Neural cell (in vitro differentiated cells): ENCODE measurements at regions not wholly inside any gene's neighbourhood (a gene's known extent, or its start where the extent isn't known, plus 50 kb on each side); places are given as distances from the start of the nearest gene placed in this dataset.

Experiments
- H2AFZ ChIP-seq: fragments of 200-600, 300-800 bp; sonication (generic), shearing (Covaris generic); 2 replicates; pipeline ENCODE4 v1.6.0; 2014; ENCODE audit warnings: low read depth, mild to moderate bottlenecking, antibody characterized with exemption, low read length, moderate library complexity
- H3F3A ChIP-seq: fragments of 200-600 bp; shearing (Covaris generic); 2 replicates; pipeline ENCODE4 v1.6.1; 2016; ENCODE audit warnings: mild to moderate bottlenecking, moderate library complexity, mixed read lengths, antibody characterized with exemption, low read length; ENCODE audit not compliant: insufficient read depth, poor library complexity, severe bottlenecking
- H3K27ac ChIP-seq: fragments of 200-600, 300-800 bp; sonication (generic), shearing (Covaris generic); 2 replicates; pipeline ENCODE4 v1.5.1; 2014; ENCODE audit warnings: mild to moderate bottlenecking, low read length, moderate library complexity
- H3K27me3 ChIP-seq: fragments of 300-800, 200-600 bp; sonication (generic), shearing (Covaris generic); 2 replicates; pipeline ENCODE4 v1.6.0; 2014; ENCODE audit warnings: mild to moderate bottlenecking, low read depth, low read length, moderate library complexity; ENCODE audit not compliant: insufficient read depth
- H3K36me3 ChIP-seq: fragments of 300-800, 200-600 bp; sonication (generic), shearing (Covaris generic); 2 replicates; pipeline ENCODE4 v1.5.1; 2014; ENCODE audit warnings: mild to moderate bottlenecking, antibody characterized with exemption, low read length, moderate library complexity; ENCODE audit not compliant: insufficient read depth
- H3K4me2 ChIP-seq: fragments of 300-800, 200-600 bp; sonication (generic), shearing (Covaris generic); 2 replicates; pipeline ENCODE4 v1.6.0; 2014; ENCODE audit warnings: mild to moderate bottlenecking, low read length
- H3K4me3 ChIP-seq: fragments of 300-800, 200-600 bp; sonication (generic), shearing (Covaris generic); 2 replicates; pipeline ENCODE4 v1.5.1; 2014; ENCODE audit warnings: mild to moderate bottlenecking, low read length, moderate library complexity
- H3K79me2 ChIP-seq: fragments of 200-600 bp; shearing (Covaris generic); replicated peaks from 2 replicates; pipeline ENCODE4 v1.6.0; 2014; ENCODE audit warnings: mild to moderate bottlenecking, low read length, moderate library complexity; ENCODE audit not compliant: insufficient read depth
- H3K9ac ChIP-seq: fragments of 300-800, 200-600 bp; sonication (generic), shearing (Covaris generic); 2 replicates; pipeline ENCODE4 v1.6.1; 2016; ENCODE audit warnings: mild to moderate bottlenecking, low read length, mixed read lengths
- H3K9me2 ChIP-seq: fragments of 200-600 bp; shearing (Covaris generic); 2 replicates; pipeline ENCODE4 v1.6.1; 2016; ENCODE audit warnings: mild to moderate bottlenecking, low read length, mixed read lengths; ENCODE audit not compliant: insufficient read depth
- H3K9me3 ChIP-seq: fragments of 200-600, 300-800 bp; sonication (generic), shearing (Covaris generic); 2 replicates; pipeline ENCODE4 v1.6.1; 2016; ENCODE audit warnings: mild to moderate bottlenecking, mixed run types, low read length, moderate library complexity, mixed read lengths
- H4K20me1 ChIP-seq: fragments of 200-600 bp; shearing (Covaris generic); 2 replicates; pipeline ENCODE4 v1.6.1; 2016; ENCODE audit warnings: mild to moderate bottlenecking, mixed run types; ENCODE audit not compliant: insufficient read depth
- EP300 ChIP-seq: fragments of 450-650 bp; conservative IDR thresholded peaks from 2 replicates; pipeline ENCODE4 v1.6.1; 2014; ENCODE audit warnings: antibody characterized with exemption, mild to moderate bottlenecking, moderate library complexity; ENCODE audit not compliant: poor library complexity, severe bottlenecking
- EZH2 ChIP-seq: fragments of 200-600, 300-800 bp; shearing (Covaris generic), sonication (generic); IDR thresholded peaks from 2 replicates; pipeline ENCODE4 v1.6.1; 2014; ENCODE audit warnings: antibody characterized with exemption, low read length, borderline replicate concordance, mild to moderate bottlenecking; ENCODE audit not compliant: insufficient read depth, poor library complexity, severe bottlenecking
- MXI1 ChIP-seq: fragments of 450-650 bp; conservative IDR thresholded peaks from 2 replicates; pipeline ENCODE4 v1.6.1; 2014; ENCODE audit warnings: antibody characterized with exemption, mild to moderate bottlenecking; ENCODE audit not compliant: poor library complexity, severe bottlenecking
- POLR2AphosphoS5 ChIP-seq: IDR thresholded peaks from 2 replicates; pipeline ENCODE4 v1.6.1; 2012
- RAD21 ChIP-seq: fragments of 450-650 bp; conservative IDR thresholded peaks from 2 replicates; pipeline ENCODE4 v1.6.1; 2014; ENCODE audit warnings: antibody characterized with exemption, mild to moderate bottlenecking, moderate library complexity
- SMC3 ChIP-seq: fragments of 450-650 bp; conservative IDR thresholded peaks from 2 replicates; pipeline ENCODE4 v1.6.1; 2014; ENCODE audit warnings: antibody characterized with exemption, mild to moderate bottlenecking, moderate library complexity; ENCODE audit not compliant: poor library complexity
- TAF1 ChIP-seq: IDR thresholded peaks from 2 replicates; pipeline ENCODE4 v1.6.1; 2012; ENCODE audit warnings: low read depth
- TF ChIP-seq, protein P1 (sequence below): IDR thresholded peaks from 2 replicates; pipeline ENCODE4 v1.6.1; 2012; ENCODE audit warnings: borderline replicate concordance
- TF ChIP-seq, protein P2 (sequence below): fragments of 450-650 bp; IDR thresholded peaks from 2 replicates; pipeline ENCODE4 v1.5.1; 2014; ENCODE audit warnings: antibody characterized with exemption, mild to moderate bottlenecking, moderate library complexity; ENCODE audit not compliant: poor library complexity, severe bottlenecking

DNA sequence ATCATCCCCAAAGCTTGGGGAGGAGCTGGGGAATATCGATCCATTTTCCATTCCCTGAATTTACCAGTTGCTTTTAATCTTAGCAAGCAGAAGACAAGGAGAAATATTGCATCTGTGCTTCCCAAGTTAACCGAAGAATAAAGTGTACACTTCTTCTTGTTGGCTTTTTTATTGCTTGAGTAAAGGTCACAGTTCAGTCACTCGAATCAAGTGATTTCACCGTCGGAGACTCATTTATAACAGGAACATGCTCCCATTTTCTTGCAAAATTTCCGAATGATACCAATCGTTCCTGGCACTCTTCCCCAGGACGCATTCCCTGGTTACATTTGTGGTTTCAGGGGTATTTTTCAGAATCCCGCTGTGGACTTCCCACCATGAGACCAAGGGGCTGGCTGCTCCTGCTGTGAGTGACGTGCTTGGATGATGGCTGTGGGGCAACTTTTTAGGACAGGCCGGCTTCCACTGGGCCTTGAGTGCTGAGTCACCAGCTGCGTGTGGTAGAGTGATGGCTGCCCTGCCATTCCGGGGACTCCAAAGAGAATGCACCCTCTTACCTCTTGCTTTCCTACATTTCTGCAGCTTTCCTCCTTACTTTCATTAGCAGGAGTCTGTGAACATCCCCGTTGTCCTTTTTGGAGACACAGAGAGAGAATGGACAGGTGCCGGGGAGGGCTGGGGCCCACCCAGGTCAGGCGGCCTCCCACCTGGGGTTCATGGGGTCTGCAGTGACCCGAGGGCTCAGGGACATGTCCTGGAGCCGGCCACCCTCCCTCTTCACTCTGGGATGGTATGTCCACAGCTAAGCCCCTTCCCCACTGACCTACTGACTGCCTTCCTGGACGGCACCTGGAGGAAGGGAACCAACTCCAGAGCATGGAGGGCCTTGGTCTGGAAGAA, 60.7 kb upstream of the HDAC4 start:
- Histone ChIP-seq H3K4me3 (no peak overlapping the region), H3K36me3 (no peaks in the 10 kb centered on the region), H3F3A (no peaks in the 10 kb centered on the region), H3K9me2 (no peaks in the 10 kb centered on the region), H3K9ac (no peak overlapping the region), H2AFZ (no peak overlapping the region), H3K9me3 (no peaks in the 10 kb centered on the region), H3K4me2 (no peak overlapping the region), H4K20me1 (no peaks in the 10 kb centered on the region), H3K27ac (no peak overlapping the region), H3K27me3 (no peaks in the 10 kb centered on the region), H3K79me2 (no peaks in the 10 kb centered on the region)
- TF ChIP-seq SMC3, result no peak
- TF ChIP-seq EZH2, result no peak
- no peak for TF ChIP-seq TAF1
- TF ChIP-seq EP300, result no peak
- TF ChIP-seq, protein P1, sequence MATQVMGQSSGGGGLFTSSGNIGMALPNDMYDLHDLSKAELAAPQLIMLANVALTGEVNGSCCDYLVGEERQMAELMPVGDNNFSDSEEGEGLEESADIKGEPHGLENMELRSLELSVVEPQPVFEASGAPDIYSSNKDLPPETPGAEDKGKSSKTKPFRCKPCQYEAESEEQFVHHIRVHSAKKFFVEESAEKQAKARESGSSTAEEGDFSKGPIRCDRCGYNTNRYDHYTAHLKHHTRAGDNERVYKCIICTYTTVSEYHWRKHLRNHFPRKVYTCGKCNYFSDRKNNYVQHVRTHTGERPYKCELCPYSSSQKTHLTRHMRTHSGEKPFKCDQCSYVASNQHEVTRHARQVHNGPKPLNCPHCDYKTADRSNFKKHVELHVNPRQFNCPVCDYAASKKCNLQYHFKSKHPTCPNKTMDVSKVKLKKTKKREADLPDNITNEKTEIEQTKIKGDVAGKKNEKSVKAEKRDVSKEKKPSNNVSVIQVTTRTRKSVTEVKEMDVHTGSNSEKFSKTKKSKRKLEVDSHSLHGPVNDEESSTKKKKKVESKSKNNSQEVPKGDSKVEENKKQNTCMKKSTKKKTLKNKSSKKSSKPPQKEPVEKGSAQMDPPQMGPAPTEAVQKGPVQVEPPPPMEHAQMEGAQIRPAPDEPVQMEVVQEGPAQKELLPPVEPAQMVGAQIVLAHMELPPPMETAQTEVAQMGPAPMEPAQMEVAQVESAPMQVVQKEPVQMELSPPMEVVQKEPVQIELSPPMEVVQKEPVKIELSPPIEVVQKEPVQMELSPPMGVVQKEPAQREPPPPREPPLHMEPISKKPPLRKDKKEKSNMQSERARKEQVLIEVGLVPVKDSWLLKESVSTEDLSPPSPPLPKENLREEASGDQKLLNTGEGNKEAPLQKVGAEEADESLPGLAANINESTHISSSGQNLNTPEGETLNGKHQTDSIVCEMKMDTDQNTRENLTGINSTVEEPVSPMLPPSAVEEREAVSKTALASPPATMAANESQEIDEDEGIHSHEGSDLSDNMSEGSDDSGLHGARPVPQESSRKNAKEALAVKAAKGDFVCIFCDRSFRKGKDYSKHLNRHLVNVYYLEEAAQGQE, result no peak
- TF ChIP-seq RAD21, result no peak
- no peak for TF ChIP-seq MXI1
- TF ChIP-seq POLR2AphosphoS5, result no peak
- TF ChIP-seq, protein P2, sequence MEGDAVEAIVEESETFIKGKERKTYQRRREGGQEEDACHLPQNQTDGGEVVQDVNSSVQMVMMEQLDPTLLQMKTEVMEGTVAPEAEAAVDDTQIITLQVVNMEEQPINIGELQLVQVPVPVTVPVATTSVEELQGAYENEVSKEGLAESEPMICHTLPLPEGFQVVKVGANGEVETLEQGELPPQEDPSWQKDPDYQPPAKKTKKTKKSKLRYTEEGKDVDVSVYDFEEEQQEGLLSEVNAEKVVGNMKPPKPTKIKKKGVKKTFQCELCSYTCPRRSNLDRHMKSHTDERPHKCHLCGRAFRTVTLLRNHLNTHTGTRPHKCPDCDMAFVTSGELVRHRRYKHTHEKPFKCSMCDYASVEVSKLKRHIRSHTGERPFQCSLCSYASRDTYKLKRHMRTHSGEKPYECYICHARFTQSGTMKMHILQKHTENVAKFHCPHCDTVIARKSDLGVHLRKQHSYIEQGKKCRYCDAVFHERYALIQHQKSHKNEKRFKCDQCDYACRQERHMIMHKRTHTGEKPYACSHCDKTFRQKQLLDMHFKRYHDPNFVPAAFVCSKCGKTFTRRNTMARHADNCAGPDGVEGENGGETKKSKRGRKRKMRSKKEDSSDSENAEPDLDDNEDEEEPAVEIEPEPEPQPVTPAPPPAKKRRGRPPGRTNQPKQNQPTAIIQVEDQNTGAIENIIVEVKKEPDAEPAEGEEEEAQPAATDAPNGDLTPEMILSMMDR, result no peak

- no peaks in the 10 kb centered on the region for H3F3A ChIP-seq
- H3K27ac ChIP-seq, result no peak overlapping the region
- H3K36me3 ChIP-seq, result no peaks in the 10 kb centered on the region
- no peak overlapping the region for H3K4me3 ChIP-seq
- H3K9ac ChIP-seq, result no peak overlapping the region
- TF ChIP-seq EZH2 (no peak), EP300 (no peak), SMC3 (no peak), TAF1 (no peak), MXI1 (no peak), POLR2AphosphoS5 (no peak), RAD21 (no peak)
- TF ChIP-seq, protein P1, result no peak
- H3K79me2 ChIP-seq, result no peaks in the 10 kb centered on the region
- H2AFZ ChIP-seq, result no peak overlapping the region
- no peaks in the 10 kb centered on the region for H3K27me3 ChIP-seq
- no peaks in the 10 kb centered on the region for H4K20me1 ChIP-seq
- H3K4me2 ChIP-seq, result no peak overlapping the region
- no peaks in the 10 kb centered on the region for H3K9me3 ChIP-seq
- no peaks in the 10 kb centered on the region for H3K9me2 ChIP-seq
Measured at GRCh38 chr2:239460780-239461179, 60.0 kb upstream of the HDAC4 start.
